Esophagus muscularis mucosa (tissue), 4 donors: ENCODE measurements at regions not wholly inside any gene's neighbourhood (a gene's known extent, or its start where the extent isn't known, plus 50 kb on each side); places are given as distances from the start of the nearest gene placed in this dataset.

Experiments
- EP300 ChIP-seq: sonication (generic); formaldehyde crosslinking; IDR thresholded peaks from one replicate; pipeline ENCODE4 v1.6.1; 2017; ENCODE audit warnings: antibody characterized with exemption
- POLR2A ChIP-seq: fragments of 450-650 bp; IDR thresholded peaks from one replicate; pipeline ENCODE4 v1.6.1; 2017; ENCODE audit warnings: antibody characterized with exemption, moderate library complexity, mild to moderate bottlenecking, low read depth
- POLR2AphosphoS5 ChIP-seq, 2 donors: sonication (generic); formaldehyde crosslinking; IDR thresholded peaks; one replicate each; pipeline ENCODE4 v1.6.1; 2017; ENCODE audit warnings: antibody characterized with exemption in 2 of 2
- TF ChIP-seq, protein P1 (sequence below), 3 experiments: fragments of 200-600 bp in 2 of 3; fragments of 450-650 bp in 1 of 3; sonication (generic) in 2 of 3; IDR thresholded peaks; one replicate each; pipeline ENCODE4 v1.5.1; 2017 to 2019; ENCODE audit warnings: antibody characterized with exemption in 3 of 3, mild to moderate bottlenecking in 2 of 3, moderate library complexity in 1 of 3

DNA sequence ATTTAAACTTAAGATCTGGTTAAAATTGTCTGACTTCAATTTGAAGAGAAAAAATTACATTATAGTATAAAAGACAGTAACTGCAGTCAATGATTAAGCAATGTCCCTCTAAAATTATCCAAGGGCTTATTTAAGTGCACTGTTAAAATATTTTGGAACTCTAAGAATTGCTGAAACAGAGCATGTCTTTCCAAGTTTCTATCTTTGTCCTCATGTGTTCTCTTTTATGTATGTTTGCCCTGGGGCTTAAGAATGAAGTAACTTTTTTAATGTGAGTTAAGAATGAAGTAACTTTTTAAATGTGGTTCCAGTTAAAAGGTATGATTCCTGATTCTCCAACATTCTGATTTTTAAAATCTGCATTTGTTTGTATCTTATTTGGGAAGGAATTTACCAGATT lies 69.0 kb upstream of the MARK1 start:
- TF ChIP-seq, protein P1, sequence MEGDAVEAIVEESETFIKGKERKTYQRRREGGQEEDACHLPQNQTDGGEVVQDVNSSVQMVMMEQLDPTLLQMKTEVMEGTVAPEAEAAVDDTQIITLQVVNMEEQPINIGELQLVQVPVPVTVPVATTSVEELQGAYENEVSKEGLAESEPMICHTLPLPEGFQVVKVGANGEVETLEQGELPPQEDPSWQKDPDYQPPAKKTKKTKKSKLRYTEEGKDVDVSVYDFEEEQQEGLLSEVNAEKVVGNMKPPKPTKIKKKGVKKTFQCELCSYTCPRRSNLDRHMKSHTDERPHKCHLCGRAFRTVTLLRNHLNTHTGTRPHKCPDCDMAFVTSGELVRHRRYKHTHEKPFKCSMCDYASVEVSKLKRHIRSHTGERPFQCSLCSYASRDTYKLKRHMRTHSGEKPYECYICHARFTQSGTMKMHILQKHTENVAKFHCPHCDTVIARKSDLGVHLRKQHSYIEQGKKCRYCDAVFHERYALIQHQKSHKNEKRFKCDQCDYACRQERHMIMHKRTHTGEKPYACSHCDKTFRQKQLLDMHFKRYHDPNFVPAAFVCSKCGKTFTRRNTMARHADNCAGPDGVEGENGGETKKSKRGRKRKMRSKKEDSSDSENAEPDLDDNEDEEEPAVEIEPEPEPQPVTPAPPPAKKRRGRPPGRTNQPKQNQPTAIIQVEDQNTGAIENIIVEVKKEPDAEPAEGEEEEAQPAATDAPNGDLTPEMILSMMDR (IDR thresholded peaks at IDR 0.05) = no peak
- TF ChIP-seq EP300 = no peak
- no peak for TF ChIP-seq POLR2A
- TF ChIP-seq POLR2AphosphoS5 (IDR thresholded peaks at IDR 0.05) = no peak
